ENCODE measurements at regions not wholly inside any gene's neighbourhood (a gene's known extent, or its start where the extent isn't known, plus 50 kb on each side); places are given as distances from the start of the nearest gene placed in this dataset.

- Mint-ChIP-seq H3K27ac (no peak overlapping the region), H3K4me1 (ENCODE audit: low read depth) (no peaks in the 10 kb centered on the region), H3K27me3 (ENCODE audit: insufficient read depth) (peaks cover 6% of the 10 kb centered on the region), H3K36me3 (ENCODE audit: low read depth) (no peaks in the 10 kb centered on the region), H3K9me3 (no peaks in the 10 kb centered on the region), H3K4me3 (no peak overlapping the region)
- no peak for DNase-seq (ENCODE audit: low spot score)
- intact Hi-C loops (cut with micrococcal nuclease) = no loop called here
Observed at GRCh38 chr19:30659638-30660037, 287.5 kb downstream of the ZNF536 start.

GRCh38 chr19:30656520-30657100 lies 284.4 kb downstream of the ZNF536 start:
- DNase-seq (ENCODE audit: low spot score) = no peak
- intact Hi-C loops (cut with micrococcal nuclease) = no loop called here
- Mint-ChIP-seq H3K27me3 (ENCODE audit: insufficient read depth) (no peaks in the 10 kb centered on the region), H3K27ac (no peak overlapping the region), H3K4me1 (ENCODE audit: low read depth) (no peaks in the 10 kb centered on the region), H3K36me3 (ENCODE audit: low read depth) (no peaks in the 10 kb centered on the region), H3K4me3 (no peak overlapping the region), H3K9me3 (no peaks in the 10 kb centered on the region)

DNA sequence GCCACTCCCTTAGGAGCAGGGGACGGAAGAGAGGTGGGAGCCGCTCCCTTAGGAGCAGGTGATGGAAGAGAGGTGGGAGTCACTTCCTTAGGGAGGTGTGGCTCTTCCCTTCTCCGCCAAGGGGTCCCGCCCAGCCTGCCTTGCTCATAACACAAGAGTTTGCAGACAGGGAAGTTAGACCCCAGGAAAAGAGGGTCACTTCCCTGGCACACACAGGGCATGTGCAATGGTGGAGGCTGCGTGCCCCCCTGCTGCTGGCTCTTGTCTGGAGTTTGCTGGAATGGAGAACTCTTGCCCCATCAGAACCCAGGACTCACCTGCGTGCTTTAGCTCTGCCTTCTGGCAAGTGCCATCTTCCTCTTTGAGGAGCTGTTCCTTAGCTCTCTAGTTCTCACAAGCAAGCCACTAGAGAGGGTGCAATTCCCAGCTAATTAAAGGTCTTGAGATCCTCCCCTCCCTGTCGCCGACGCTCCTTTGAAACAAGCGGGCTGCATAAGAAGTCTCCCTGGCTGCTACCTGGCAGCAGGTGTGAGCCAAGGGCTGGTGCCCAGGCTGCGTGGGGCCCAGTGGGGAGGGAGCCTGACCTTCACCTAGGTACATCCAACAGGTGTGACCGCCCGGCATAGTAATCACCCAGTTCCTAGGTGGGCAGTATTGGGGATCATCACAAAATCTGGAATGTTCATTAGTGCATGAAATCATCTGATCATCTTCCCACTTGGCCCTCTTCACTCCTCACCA lies 281.6 kb downstream of the ZNF536 start:
- Mint-ChIP-seq H3K36me3 (ENCODE audit: low read depth) (no peaks in the 10 kb centered on the region), H3K27ac (no peak overlapping the region), H3K27me3 (ENCODE audit: insufficient read depth) (peaks cover 4% of the 10 kb centered on the region), H3K4me3 (no peak overlapping the region), H3K4me1 (ENCODE audit: low read depth) (no peaks in the 10 kb centered on the region), H3K9me3 (no peaks in the 10 kb centered on the region)
- DNase-seq (ENCODE audit: low spot score) = no peak
- intact Hi-C loops (cut with micrococcal nuclease) = loop anchor here (5.0 kb wide), 1 partner anchor 427 kb away; no protein-coding TSS in a partner anchor

GRCh38 chr19:30652751-30653150 lies 280.6 kb downstream of the ZNF536 start:
- DNase-seq (ENCODE audit: low spot score) = no peak
- Mint-ChIP-seq H3K27me3 (ENCODE audit: insufficient read depth) (peaks cover 4% of the 10 kb centered on the region), H3K4me3 (no peak overlapping the region), H3K36me3 (ENCODE audit: low read depth) (no peaks in the 10 kb centered on the region), H3K27ac (no peak overlapping the region), H3K9me3 (no peaks in the 10 kb centered on the region), H3K4me1 (ENCODE audit: low read depth) (no peaks in the 10 kb centered on the region)
- intact Hi-C loops (cut with micrococcal nuclease) = loop anchor here (5.0 kb wide), 1 partner anchor 425 kb away; no protein-coding TSS in a partner anchor

- H3K4me1 Mint-ChIP-seq (ENCODE audit: low read depth) = no peaks in the 10 kb centered on the region
- no peak for DNase-seq (ENCODE audit: low spot score)
- intact Hi-C loops (cut with micrococcal nuclease) = loop anchor here (5.0 kb wide), 1 partner anchor 424 kb away; no protein-coding TSS in a partner anchor
Observed at GRCh38 chr19:30651691-30652090, 279.5 kb downstream of the ZNF536 start.

DNA sequence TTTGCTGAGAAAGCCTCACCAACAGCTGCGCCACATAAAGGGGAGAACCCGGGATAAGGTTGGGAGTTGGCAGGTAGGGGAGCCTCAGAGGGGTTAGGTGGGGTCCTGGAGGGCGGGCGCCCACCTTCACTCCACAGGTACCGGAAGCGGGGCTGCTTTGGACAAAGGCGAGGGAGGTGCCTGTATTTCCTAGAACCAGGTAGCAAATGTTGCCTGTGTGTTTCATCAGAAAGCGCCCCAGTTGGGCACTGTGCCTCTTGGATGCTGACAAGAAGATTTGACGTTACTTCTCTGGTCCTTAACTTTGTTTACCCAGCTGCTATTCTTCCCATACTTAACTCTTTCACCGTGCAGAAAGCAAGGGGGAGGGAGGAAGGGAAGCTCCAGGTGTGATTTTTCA lies 278.9 kb downstream of the ZNF536 start:
- no peak for DNase-seq (ENCODE audit: low spot score)
- Mint-ChIP-seq H3K4me3 (no peak overlapping the region), H3K9me3 (no peaks in the 10 kb centered on the region), H3K4me1 (ENCODE audit: low read depth) (no peaks in the 10 kb centered on the region), H3K27ac (no peak overlapping the region), H3K27me3 (ENCODE audit: insufficient read depth) (peaks cover 4% of the 10 kb centered on the region), H3K36me3 (ENCODE audit: low read depth) (no peaks in the 10 kb centered on the region)
- intact Hi-C loops (cut with micrococcal nuclease) = loop anchor here (5.0 kb wide), 1 partner anchor 424 kb away; no protein-coding TSS in a partner anchor

More at GRCh38 chr19:30651691-30652090, 279.5 kb downstream of the ZNF536 start:
- Mint-ChIP-seq H3K4me3 (no peak overlapping the region), H3K9me3 (no peaks in the 10 kb centered on the region), H3K27ac (no peak overlapping the region), H3K36me3 (ENCODE audit: low read depth) (no peaks in the 10 kb centered on the region), H3K27me3 (ENCODE audit: insufficient read depth) (peaks cover 4% of the 10 kb centered on the region)

- intact Hi-C loops (cut with micrococcal nuclease) = loop anchor here (1.0 to 5.0 kb wide), 2 partner anchors 423 to 920 kb away; no protein-coding TSS in a partner anchor
Observed at GRCh38 chr19:30649934-30650614, 277.9 kb downstream of the ZNF536 start.

GRCh38 chr19:30648866-30649862 lies 277.0 kb downstream of the ZNF536 start:
- Mint-ChIP-seq H3K4me1 (ENCODE audit: low read depth) (no peaks in the 10 kb centered on the region), H3K36me3 (ENCODE audit: low read depth) (no peaks in the 10 kb centered on the region), H3K27me3 (ENCODE audit: insufficient read depth) (peaks cover 4% of the 10 kb centered on the region), H3K27ac (no peak overlapping the region), H3K4me3 (no peak overlapping the region), H3K9me3 (no peaks in the 10 kb centered on the region)
- no peak for DNase-seq (ENCODE audit: low spot score)
- intact Hi-C loops (cut with micrococcal nuclease) = no loop called here

More at GRCh38 chr19:30649934-30650614, 277.9 kb downstream of the ZNF536 start:
- Mint-ChIP-seq H3K27ac (no peak overlapping the region), H3K27me3 (ENCODE audit: insufficient read depth) (peaks cover 4% of the 10 kb centered on the region), H3K4me3 (no peak overlapping the region), H3K9me3 (no peaks in the 10 kb centered on the region), H3K36me3 (ENCODE audit: low read depth) (no peaks in the 10 kb centered on the region), H3K4me1 (ENCODE audit: low read depth) (no peaks in the 10 kb centered on the region)
- DNase-seq (ENCODE audit: low spot score) = peak; percentile 8

DNA sequence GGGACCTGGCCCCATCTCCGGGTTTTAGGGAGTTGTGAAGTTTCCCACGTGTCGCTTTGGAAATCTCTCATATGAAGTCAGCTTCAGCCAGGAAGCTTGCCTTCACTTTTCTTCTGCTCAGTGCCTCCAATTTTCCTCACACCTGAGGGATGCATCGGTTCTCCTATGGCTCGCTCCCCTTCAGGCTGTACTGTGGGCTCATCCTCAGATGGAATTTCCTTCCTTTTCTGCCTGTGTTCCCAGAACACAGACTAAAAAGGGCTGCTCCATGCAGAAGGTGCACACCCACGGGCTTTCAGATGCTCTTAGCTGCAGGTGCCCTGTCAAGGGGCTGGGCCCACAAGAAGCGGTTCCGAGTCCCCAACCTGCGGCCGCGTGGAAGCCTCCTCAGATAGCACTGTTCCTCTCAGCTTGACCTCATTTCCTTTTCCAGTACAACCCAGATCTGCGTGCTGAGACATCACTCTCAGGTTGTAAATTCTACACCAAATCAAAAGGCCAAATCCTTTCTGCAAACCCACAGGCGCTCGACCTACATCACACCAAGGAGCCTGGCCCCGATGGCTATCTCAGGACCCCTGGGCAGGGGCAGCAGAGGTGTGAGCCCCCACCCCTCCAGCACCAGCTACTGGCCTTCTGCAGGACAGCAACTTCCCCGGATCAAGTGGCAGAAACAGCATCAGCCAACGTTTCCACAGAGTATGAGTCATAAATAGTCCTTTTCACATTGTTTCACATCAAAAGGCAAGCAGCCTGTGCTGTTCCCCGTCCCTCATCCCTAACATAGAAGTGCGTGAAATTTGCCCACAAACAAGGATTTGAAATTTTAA lies 275.9 kb downstream of the ZNF536 start:
- Mint-ChIP-seq H3K9me3 (no peaks in the 10 kb centered on the region), H3K4me1 (ENCODE audit: low read depth) (no peaks in the 10 kb centered on the region), H3K27ac (no peak overlapping the region), H3K4me3 (no peak overlapping the region), H3K27me3 (ENCODE audit: insufficient read depth) (peaks cover 6% of the 10 kb centered on the region), H3K36me3 (ENCODE audit: low read depth) (no peaks in the 10 kb centered on the region)
- intact Hi-C loops (cut with micrococcal nuclease) = no loop called here
- DNase-seq (ENCODE audit: low spot score) = no peak

GRCh38 chr19:30646806-30647205 lies 274.6 kb downstream of the ZNF536 start:
- no peak overlapping the region for H3K4me3 Mint-ChIP-seq
- peaks cover 6% of the 10 kb centered on the region for H3K27me3 Mint-ChIP-seq (ENCODE audit: insufficient read depth)
- DNase-seq (ENCODE audit: low spot score) = no peak
- no peaks in the 10 kb centered on the region for H3K36me3 Mint-ChIP-seq (ENCODE audit: low read depth)
- no peaks in the 10 kb centered on the region for H3K9me3 Mint-ChIP-seq
- intact Hi-C loops (cut with micrococcal nuclease) = no loop called here
- H3K4me1 Mint-ChIP-seq (ENCODE audit: low read depth) = no peaks in the 10 kb centered on the region
- H3K27ac Mint-ChIP-seq = no peak overlapping the region

GRCh38 chr19:30645946-30646577 lies 273.9 kb downstream of the ZNF536 start:
- peaks cover 6% of the 10 kb centered on the region for H3K27me3 Mint-ChIP-seq (ENCODE audit: insufficient read depth)
- H3K27ac Mint-ChIP-seq = no peak overlapping the region
- intact Hi-C loops (cut with micrococcal nuclease) = no loop called here
- H3K4me3 Mint-ChIP-seq = no peak overlapping the region
- no peak for DNase-seq (ENCODE audit: low spot score)
- H3K36me3 Mint-ChIP-seq (ENCODE audit: low read depth) = no peaks in the 10 kb centered on the region
- H3K4me1 Mint-ChIP-seq (ENCODE audit: low read depth) = no peaks in the 10 kb centered on the region
- H3K9me3 Mint-ChIP-seq = no peaks in the 10 kb centered on the region

Data from activated T-helper 1 cell treated with anti-CD3 and anti-CD28 coated beads, Interleukin-12 subunit alpha, Interleukin-12 subunit beta, Interleukin-2, Interleukin-4 antibody, amounts not matched to agents 30 ng/mL and 10 ng/mL and 1 ng/mL, durations not matched to agents 14 hours and 24 hours and 36 hours (primary cell).